ENCODE measurements at regions not wholly inside any gene's neighbourhood (a gene's known extent, or its start where the extent isn't known, plus 50 kb on each side); places are given as distances from the start of the nearest gene placed in this dataset.

- no peak for TF ChIP-seq EZH2 (IDR thresholded peaks at IDR 0.05; ENCODE audit: borderline replicate concordance, low read length)
- TF ChIP-seq, protein P1, sequence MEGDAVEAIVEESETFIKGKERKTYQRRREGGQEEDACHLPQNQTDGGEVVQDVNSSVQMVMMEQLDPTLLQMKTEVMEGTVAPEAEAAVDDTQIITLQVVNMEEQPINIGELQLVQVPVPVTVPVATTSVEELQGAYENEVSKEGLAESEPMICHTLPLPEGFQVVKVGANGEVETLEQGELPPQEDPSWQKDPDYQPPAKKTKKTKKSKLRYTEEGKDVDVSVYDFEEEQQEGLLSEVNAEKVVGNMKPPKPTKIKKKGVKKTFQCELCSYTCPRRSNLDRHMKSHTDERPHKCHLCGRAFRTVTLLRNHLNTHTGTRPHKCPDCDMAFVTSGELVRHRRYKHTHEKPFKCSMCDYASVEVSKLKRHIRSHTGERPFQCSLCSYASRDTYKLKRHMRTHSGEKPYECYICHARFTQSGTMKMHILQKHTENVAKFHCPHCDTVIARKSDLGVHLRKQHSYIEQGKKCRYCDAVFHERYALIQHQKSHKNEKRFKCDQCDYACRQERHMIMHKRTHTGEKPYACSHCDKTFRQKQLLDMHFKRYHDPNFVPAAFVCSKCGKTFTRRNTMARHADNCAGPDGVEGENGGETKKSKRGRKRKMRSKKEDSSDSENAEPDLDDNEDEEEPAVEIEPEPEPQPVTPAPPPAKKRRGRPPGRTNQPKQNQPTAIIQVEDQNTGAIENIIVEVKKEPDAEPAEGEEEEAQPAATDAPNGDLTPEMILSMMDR (IDR thresholded peaks at IDR 0.05; ENCODE audit: low read length), result no peak
These were observed 101.7 kb upstream of the NTRK2 start for GRCh38 chr9:84567805-84568204.

DNA sequence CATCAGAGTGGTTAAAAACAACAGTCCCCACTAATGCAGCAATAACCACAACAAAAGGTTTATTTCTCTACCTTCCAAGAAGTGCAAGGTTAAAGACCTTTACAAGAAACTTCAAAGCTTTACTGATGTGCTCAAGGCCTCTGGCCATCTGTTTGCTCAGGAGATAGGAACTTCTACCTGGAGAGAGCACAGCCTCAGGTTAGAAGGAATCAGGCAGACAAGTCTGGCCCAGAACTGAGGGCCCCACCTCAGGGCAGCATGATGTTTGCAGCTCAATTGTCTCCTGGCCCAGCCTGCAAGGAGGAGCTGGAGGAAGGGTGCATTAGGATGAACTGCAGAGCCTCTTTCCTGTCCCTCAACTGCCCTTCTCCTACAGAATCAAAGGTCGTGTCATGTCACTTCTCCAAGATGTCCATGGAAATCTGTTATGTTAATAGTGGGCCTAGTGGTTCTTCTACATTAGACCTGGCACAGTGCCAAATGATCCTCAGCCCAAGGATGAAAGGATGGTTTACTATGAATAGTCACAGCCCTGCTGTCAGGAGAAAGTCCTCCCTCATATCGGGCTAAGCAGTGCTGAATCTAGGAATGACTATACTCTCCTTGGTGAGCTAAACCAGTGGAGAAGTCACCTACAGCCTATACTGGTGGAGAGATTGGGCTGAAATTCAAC, 98.9 kb upstream of the NTRK2 start:
- no peak overlapping the region for H3K4me2 ChIP-seq (ENCODE audit: low read length)
- H4K20me1 ChIP-seq (ENCODE audit: insufficient read depth, low read length), result no peaks in the 10 kb centered on the region
- no peaks in the 10 kb centered on the region for H3K9me2 ChIP-seq (ENCODE audit: low read depth, low read length)
- H3F3A ChIP-seq (ENCODE audit: insufficient read depth, low read length), result no peaks in the 10 kb centered on the region
- H3K4me3 ChIP-seq (ENCODE audit: low read depth, low read length, poor library complexity, severe bottlenecking), result no peak overlapping the region
- no peaks in the 10 kb centered on the region for H3K9me3 ChIP-seq (ENCODE audit: low read length)
- no peak overlapping the region for H3K27ac ChIP-seq (ENCODE audit: low read depth, low read length, poor library complexity, severe bottlenecking)
- no peak overlapping the region for H3K9ac ChIP-seq (ENCODE audit: low read length)
- no peak overlapping the region for H2AFZ ChIP-seq (ENCODE audit: low read length)
- no peak for TF ChIP-seq EZH2 (IDR thresholded peaks at IDR 0.05; ENCODE audit: borderline replicate concordance, low read length)
- TF ChIP-seq, protein P1 (IDR thresholded peaks at IDR 0.05; ENCODE audit: low read length), result no peak
- H3K27me3 ChIP-seq (ENCODE audit: insufficient read depth, low read length), result peaks cover 5% of the 10 kb centered on the region; the same call in 1 of the 2 replicates
- no peaks in the 10 kb centered on the region for H3K79me2 ChIP-seq (ENCODE audit: insufficient read depth, low read length)
- no peaks in the 10 kb centered on the region for H3K4me1 ChIP-seq (ENCODE audit: insufficient read depth, low read length, severe bottlenecking)
- no peaks in the 10 kb centered on the region for H3K36me3 ChIP-seq (ENCODE audit: insufficient read depth, low read length)

More at GRCh38 chr9:84567805-84568204, 101.7 kb upstream of the NTRK2 start:
- no peaks in the 10 kb centered on the region for H3K36me3 ChIP-seq (ENCODE audit: insufficient read depth, low read length)
- no peaks in the 10 kb centered on the region for H3F3A ChIP-seq (ENCODE audit: insufficient read depth, low read length)
- H3K27me3 ChIP-seq (ENCODE audit: insufficient read depth, low read length), result peaks cover 4% of the 10 kb centered on the region; the same call in 1 of the 2 replicates
- H2AFZ ChIP-seq (ENCODE audit: low read length), result no peak overlapping the region
- H3K27ac ChIP-seq (ENCODE audit: low read depth, low read length, poor library complexity, severe bottlenecking), result no peak overlapping the region
- no peak overlapping the region for H3K4me3 ChIP-seq (ENCODE audit: low read depth, low read length, poor library complexity, severe bottlenecking)
- H3K9ac ChIP-seq (ENCODE audit: low read length), result no peak overlapping the region
- no peaks in the 10 kb centered on the region for H3K9me2 ChIP-seq (ENCODE audit: low read depth, low read length)
- no peak overlapping the region for H3K4me2 ChIP-seq (ENCODE audit: low read length)
- no peaks in the 10 kb centered on the region for H3K9me3 ChIP-seq (ENCODE audit: low read length)
- H3K79me2 ChIP-seq (ENCODE audit: insufficient read depth, low read length), result no peaks in the 10 kb centered on the region
- H3K4me1 ChIP-seq (ENCODE audit: insufficient read depth, low read length, severe bottlenecking), result no peaks in the 10 kb centered on the region
- no peaks in the 10 kb centered on the region for H4K20me1 ChIP-seq (ENCODE audit: insufficient read depth, low read length)

DNA sequence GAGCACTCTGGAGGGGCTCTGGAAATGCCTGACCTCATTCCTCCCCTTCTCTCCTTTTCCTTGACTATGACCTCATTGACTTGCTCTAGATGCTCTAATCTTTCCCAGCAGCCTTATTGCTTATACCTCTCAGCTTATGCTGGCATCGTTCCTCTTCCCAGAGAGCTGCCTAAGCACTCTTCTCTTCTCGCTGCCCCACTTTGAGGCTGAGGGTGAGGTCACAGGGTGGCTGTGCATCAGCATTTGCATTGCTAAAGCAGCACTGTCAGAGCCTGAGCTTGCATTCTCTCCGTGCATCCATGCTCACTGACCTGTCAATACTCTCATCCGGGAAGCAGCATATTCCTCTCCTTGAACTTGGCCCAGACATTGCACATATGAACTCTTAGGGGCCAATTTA, 96.4 kb upstream of the NTRK2 start:
- H3K27ac ChIP-seq (ENCODE audit: low read depth, low read length, poor library complexity, severe bottlenecking), result no peak overlapping the region
- no peak overlapping the region for H3K4me2 ChIP-seq (ENCODE audit: low read length)
- no peaks in the 10 kb centered on the region for H3F3A ChIP-seq (ENCODE audit: insufficient read depth, low read length)
- no peak overlapping the region for H2AFZ ChIP-seq (ENCODE audit: low read length)
- no peaks in the 10 kb centered on the region for H3K4me1 ChIP-seq (ENCODE audit: insufficient read depth, low read length, severe bottlenecking)
- H3K36me3 ChIP-seq (ENCODE audit: insufficient read depth, low read length), result no peaks in the 10 kb centered on the region
- no peaks in the 10 kb centered on the region for H4K20me1 ChIP-seq (ENCODE audit: insufficient read depth, low read length)
- no peak for TF ChIP-seq EZH2 (IDR thresholded peaks at IDR 0.05; ENCODE audit: borderline replicate concordance, low read length)
- TF ChIP-seq, protein P1 (IDR thresholded peaks at IDR 0.05; ENCODE audit: low read length), result no peak
- H3K4me3 ChIP-seq (ENCODE audit: low read depth, low read length, poor library complexity, severe bottlenecking), result no peak overlapping the region
- H3K27me3 ChIP-seq (ENCODE audit: insufficient read depth, low read length), result peaks cover 5% of the 10 kb centered on the region; the same call in 1 of the 2 replicates
- H3K9me2 ChIP-seq (ENCODE audit: low read depth, low read length), result no peaks in the 10 kb centered on the region
- H3K79me2 ChIP-seq (ENCODE audit: insufficient read depth, low read length), result no peaks in the 10 kb centered on the region
- no peak overlapping the region for H3K9ac ChIP-seq (ENCODE audit: low read length)
- H3K9me3 ChIP-seq (ENCODE audit: low read length), result no peaks in the 10 kb centered on the region

Data from OCI-LY1 (cell line).